Middle frontal gyrus (tissue), 1 donor: ENCODE measurements at regions not wholly inside any gene's neighbourhood (a gene's known extent, or its start where the extent isn't known, plus 50 kb on each side); places are given as distances from the start of the nearest gene placed in this dataset.

Experiments used
- DNase-seq: peaks from one replicate; pipeline ENCODE4 v3.0.0-alpha.2; 2015; ENCODE audit warnings: low spot score; ENCODE audit errors: extremely low spot score

- no peak for DNase-seq
These were observed 54.1 kb upstream of the FOXQ1 start for GRCh38 chr6:1257778-1258177.

GRCh38 chr6:1256435-1257008 lies 55.4 kb upstream of the FOXQ1 start:
- DNase-seq = no peak

GRCh38 chr6:1255636-1256365 lies 56.1 kb upstream of the FOXQ1 start:
- DNase-seq = no peak

- no peak for DNase-seq
These were observed 57.6 kb upstream of the FOXQ1 start for GRCh38 chr6:1254326-1254725.

- DNase-seq = no peak
These were observed 58.1 kb upstream of the FOXQ1 start for GRCh38 chr6:1253816-1254215.

GRCh38 chr6:1251198-1252155 lies 60.4 kb upstream of the FOXQ1 start:
- DNase-seq = no peak

GRCh38 chr6:1250489-1251197 lies 61.3 kb upstream of the FOXQ1 start:
- no peak for DNase-seq

- no peak for DNase-seq
These were observed 64.0 kb upstream of the FOXQ1 start for GRCh38 chr6:1247894-1248293.

- DNase-seq = no peak
These were observed 64.8 kb upstream of the FOXQ1 start for GRCh38 chr6:1247056-1247455.

GRCh38 chr6:1244941-1245340 lies 67.0 kb upstream of the FOXQ1 start:
- no peak for DNase-seq

- DNase-seq = no peak
These were observed 67.6 kb upstream of the FOXQ1 start for GRCh38 chr6:1244278-1244677.

- no peak for DNase-seq
These were observed 69.5 kb upstream of the FOXQ1 start for GRCh38 chr6:1242446-1242845.

GRCh38 chr6:1242021-1242420 lies 69.9 kb upstream of the FOXQ1 start:
- no peak for DNase-seq

GRCh38 chr6:1240766-1241318 lies 71.1 kb upstream of the FOXQ1 start:
- no peak for DNase-seq

- no peak for DNase-seq
These were observed 72.1 kb upstream of the FOXQ1 start for GRCh38 chr6:1239805-1240204.

GRCh38 chr6:1238040-1238439 lies 73.9 kb upstream of the FOXQ1 start:
- DNase-seq = no peak

- DNase-seq = no peak
These were observed 74.3 kb upstream of the FOXQ1 start for GRCh38 chr6:1237636-1238035.

- no peak for DNase-seq
These were observed 76.1 kb upstream of the FOXQ1 start for GRCh38 chr6:1235825-1236224.

- DNase-seq = no peak
These were observed 78.0 kb upstream of the FOXQ1 start for GRCh38 chr6:1233924-1234323.

- no peak for DNase-seq
These were observed 79.3 kb upstream of the FOXQ1 start for GRCh38 chr6:1232578-1232977.

- no peak for DNase-seq
These were observed 80.0 kb upstream of the FOXQ1 start for GRCh38 chr6:1231941-1232340.
